OCI-LY7 (cell line): ENCODE measurements at regions not wholly inside any gene's neighbourhood (a gene's known extent, or its start where the extent isn't known, plus 50 kb on each side); places are given as distances from the start of the nearest gene placed in this dataset.

Experiments
- EZH2phosphoT487 ChIP-seq: fragments of 200-600 bp; sonication (generic); IDR thresholded peaks from 2 replicates; pipeline ENCODE4 v1.6.1; 2018; ENCODE audit warnings: low read depth, borderline replicate concordance, mild to moderate bottlenecking, mixed run types, antibody characterized with exemption, low read length, moderate library complexity, mixed read lengths
- TF ChIP-seq, protein P1 (sequence below): fragments of 200-600 bp; sonication (generic); conservative IDR thresholded peaks from 2 replicates; pipeline ENCODE4 v1.5.1; 2014; ENCODE audit warnings: mild to moderate bottlenecking, antibody characterized with exemption, low read length, moderate library complexity, mixed read lengths

DNA sequence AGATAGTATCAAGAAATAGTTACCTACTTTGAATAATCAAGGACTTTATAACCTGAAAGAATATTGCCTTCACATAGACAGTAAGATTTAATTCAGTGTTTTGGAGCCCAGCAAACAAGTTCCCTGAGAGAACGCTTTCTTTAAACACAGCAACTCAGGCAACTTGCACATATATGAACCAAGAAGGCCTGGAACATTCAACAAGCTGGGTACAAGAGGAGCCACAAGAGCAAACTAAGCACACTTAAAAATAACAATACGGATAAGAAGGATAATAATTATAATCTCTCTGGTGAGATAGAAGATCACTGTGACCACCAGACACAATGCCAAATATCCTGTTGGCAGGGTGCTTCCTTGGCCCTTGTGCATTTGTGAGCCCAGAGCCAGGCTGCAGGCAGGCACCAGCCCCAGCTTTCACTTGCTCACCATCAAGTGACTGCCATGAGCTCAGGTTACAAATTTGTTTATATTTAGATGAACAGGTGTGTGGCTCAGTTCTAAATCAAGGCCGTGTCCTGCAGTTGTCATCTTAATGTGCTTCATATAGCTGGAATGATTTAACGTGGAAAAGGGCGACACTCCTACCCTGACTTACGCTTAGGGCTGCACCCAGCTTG lies 446.6 kb downstream of the IRS1 start:
- TF ChIP-seq, protein P1, sequence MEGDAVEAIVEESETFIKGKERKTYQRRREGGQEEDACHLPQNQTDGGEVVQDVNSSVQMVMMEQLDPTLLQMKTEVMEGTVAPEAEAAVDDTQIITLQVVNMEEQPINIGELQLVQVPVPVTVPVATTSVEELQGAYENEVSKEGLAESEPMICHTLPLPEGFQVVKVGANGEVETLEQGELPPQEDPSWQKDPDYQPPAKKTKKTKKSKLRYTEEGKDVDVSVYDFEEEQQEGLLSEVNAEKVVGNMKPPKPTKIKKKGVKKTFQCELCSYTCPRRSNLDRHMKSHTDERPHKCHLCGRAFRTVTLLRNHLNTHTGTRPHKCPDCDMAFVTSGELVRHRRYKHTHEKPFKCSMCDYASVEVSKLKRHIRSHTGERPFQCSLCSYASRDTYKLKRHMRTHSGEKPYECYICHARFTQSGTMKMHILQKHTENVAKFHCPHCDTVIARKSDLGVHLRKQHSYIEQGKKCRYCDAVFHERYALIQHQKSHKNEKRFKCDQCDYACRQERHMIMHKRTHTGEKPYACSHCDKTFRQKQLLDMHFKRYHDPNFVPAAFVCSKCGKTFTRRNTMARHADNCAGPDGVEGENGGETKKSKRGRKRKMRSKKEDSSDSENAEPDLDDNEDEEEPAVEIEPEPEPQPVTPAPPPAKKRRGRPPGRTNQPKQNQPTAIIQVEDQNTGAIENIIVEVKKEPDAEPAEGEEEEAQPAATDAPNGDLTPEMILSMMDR = no peak
- no peak for TF ChIP-seq EZH2phosphoT487
